ENCODE measurements at regions not wholly inside any gene's neighbourhood (a gene's known extent, or its start where the extent isn't known, plus 50 kb on each side); places are given as distances from the start of the nearest gene placed in this dataset.

GRCh38 chr7:16980539-16980938 is 98.8 kb upstream of the AGR3 start:
- Histone ChIP-seq H3K14ac (ENCODE audit: insufficient read depth, low read length) (no peak overlapping the region), H3K4me2 (ENCODE audit: insufficient read depth, insufficient read length, low read length) (no peak overlapping the region), H4K5ac (ENCODE audit: insufficient read length, low read depth, low read length) (no peak overlapping the region), H3K23ac (ENCODE audit: insufficient read length, low read depth, low read length) (no peak overlapping the region), H2BK12ac (ENCODE audit: insufficient read length, low read depth, low read length) (no peak overlapping the region), H2AK5ac (ENCODE audit: insufficient read length, low read length) (no peak overlapping the region), H4K20me1 (ENCODE audit: control insufficient read depth, insufficient read depth, insufficient read length) (no peaks in the 10 kb centered on the region), H3K56ac (ENCODE audit: insufficient read length, low read depth, low read length) (no peak overlapping the region), H3K18ac (ENCODE audit: insufficient read length, low read depth, low read length) (no peak overlapping the region), H3K79me1 (ENCODE audit: insufficient read depth, low read depth, low read length, poor library complexity, severe bottlenecking) (no peaks in the 10 kb centered on the region), H2BK5ac (ENCODE audit: insufficient read length, low read length) (no peak overlapping the region), H3T11ph (ENCODE audit: low read length) (no peak overlapping the region), H4K8ac (replicated peaks; ENCODE audit: insufficient read length, low read depth, low read length) (no peak overlapping the region), H3K9me3 (ENCODE audit: control insufficient read depth, low read depth, low read length) (no peaks in the 10 kb centered on the region), H2AFZ (ENCODE audit: low read length) (no peak overlapping the region), H3K9ac (ENCODE audit: extremely low read depth, insufficient read length, low read length) (no peak overlapping the region), H3K79me2 (ENCODE audit: insufficient read depth, low read length) (no peaks in the 10 kb centered on the region), H2BK15ac (ENCODE audit: low read depth, low read length) (no peak overlapping the region), H3K4me1 (ENCODE audit: insufficient read depth, low read length) (no peaks in the 10 kb centered on the region), H2BK120ac (ENCODE audit: low read depth, low read length, poor library complexity, severe bottlenecking) (no peak overlapping the region), H3K23me2 (ENCODE audit: insufficient read length, low read depth, low read length, poor library complexity, severe bottlenecking) (no peaks in the 10 kb centered on the region), H3K27ac (ENCODE audit: insufficient read length, low read depth, low read length) (no peak overlapping the region), H3K27me3 (ENCODE audit: insufficient read depth, low read length) (no peaks in the 10 kb centered on the region), H2BK20ac (ENCODE audit: low read depth, low read length, poor library complexity, severe bottlenecking) (no peak overlapping the region), H4K91ac (ENCODE audit: insufficient read length, low read depth, low read length) (no peak overlapping the region), H3K4ac (ENCODE audit: low read depth, low read length) (no peak overlapping the region)
- no peak for DNase-seq
- TF ChIP-seq CTCF (conservative IDR thresholded peaks at IDR 0.05): no peak
- Mint-ChIP-seq H3K27me3 (ENCODE audit: low read depth) (no peaks in the 10 kb centered on the region), H3K36me3 (ENCODE audit: insufficient read depth in 1 of 3, low read depth in 3 of 3) (no peaks in the 10 kb centered on the region), H3K27ac (no peak overlapping the region), H3K4me3 (no peak overlapping the region), H3K4me1 (peaks cover 23 to 29% of the 10 kb centered on the region in 2 experiments), H3K9me3 (no peaks in the 10 kb centered on the region; a peak in 1 of 5 replicates)
- WGBS (ENCODE audit: extremely low coverage, insufficient read length, low lambda C conversion rate): no CpG with 5 or more reads among the region's 4 CpGs
